OCI-LY7 (cell line): ENCODE measurements at regions not wholly inside any gene's neighbourhood (a gene's known extent, or its start where the extent isn't known, plus 50 kb on each side); places are given as distances from the start of the nearest gene placed in this dataset.

ENCODE experiments used
- BruUV-seq: library from RNA; stranded (reverse); fragments of 400-500 nt; replicated peaks from 2 replicates; lab custom pipeline; 2021; lab: Mats Ljungman, UMichigan
- CTCF ChIA-PET: fragments of 300-600 bp; sonication (Branson Sonifier 250); formaldehyde crosslinking; loops from one replicate; lab custom pipeline; 2022; ENCODE audit warnings: antibody characterized with exemption; ENCODE audit not compliant: unreplicated experiment; lab: Charles Lee
- POLR2A ChIA-PET: fragments of 300-600 bp; sonication (Branson Sonifier 250); formaldehyde crosslinking; loops from one replicate; lab custom pipeline; 2022; ENCODE audit warnings: antibody characterized with exemption; lab: Charles Lee
- DNase-seq: peaks from one replicate; pipeline ENCODE4 v3.0.0-alpha.2; 2015; ENCODE audit warnings: low spot score
- H2AFZ ChIP-seq: fragments of 200-600 bp; sonication (generic), shearing (Covaris generic); 2 replicates; pipeline ENCODE4 v1.6.1; 2014; ENCODE audit warnings: mild to moderate bottlenecking, antibody characterized with exemption, low read length, moderate library complexity
- H3K27ac ChIP-seq: fragments of 200-600 bp; sonication (generic); 2 replicates; pipeline ENCODE4 v1.5.1; 2014; ENCODE audit warnings: mixed run types, low read depth, mild to moderate bottlenecking, moderate library complexity, low read length, inconsistent platforms; ENCODE audit not compliant: poor library complexity, severe bottlenecking
- H3K36me3 ChIP-seq: fragments of 200-600 bp; sonication (generic); 2 replicates; pipeline ENCODE4 v1.6.1; 2014; ENCODE audit warnings: mild to moderate bottlenecking, antibody characterized with exemption, low read length, moderate library complexity, mixed read lengths; ENCODE audit not compliant: insufficient read depth
- H3K4me1 ChIP-seq: fragments of 200-600 bp; sonication (generic); 2 replicates; pipeline ENCODE4 v1.5.1; 2014; ENCODE audit warnings: mild to moderate bottlenecking, low read length; ENCODE audit not compliant: insufficient read depth, poor library complexity, severe bottlenecking
- H3K4me2 ChIP-seq: fragments of 200-600 bp; sonication (generic); 2 replicates; pipeline ENCODE4 v1.6.1; 2014; ENCODE audit warnings: mild to moderate bottlenecking, low read length
- H3K4me3 ChIP-seq: fragments of 200-600 bp; sonication (generic); 2 replicates; pipeline ENCODE4 v1.5.1; 2014; ENCODE audit warnings: mild to moderate bottlenecking, low read depth, low read length; ENCODE audit not compliant: poor library complexity, severe bottlenecking
- H3K79me2 ChIP-seq: fragments of 200-600 bp; sonication (generic); 2 replicates; pipeline ENCODE4 v1.6.1; 2016; ENCODE audit warnings: low read depth, mild to moderate bottlenecking, low read length, moderate library complexity, mixed read lengths; ENCODE audit not compliant: insufficient read depth
- H3K9me2 ChIP-seq: fragments of 200-600 bp; sonication (generic); 2 replicates; pipeline ENCODE4 v1.6.1; 2016; ENCODE audit warnings: mild to moderate bottlenecking, low read length, mixed read lengths; ENCODE audit not compliant: insufficient read depth
- H3K9me3 ChIP-seq: fragments of 200-600 bp; sonication (generic); 2 replicates; pipeline ENCODE4 v1.6.1; 2014; ENCODE audit warnings: mild to moderate bottlenecking, mixed run types, low read length, mixed read lengths
- H4K20me1 ChIP-seq: fragments of 200-600 bp; sonication (generic); 2 replicates; pipeline ENCODE4 v1.6.1; 2014; ENCODE audit warnings: mild to moderate bottlenecking, antibody characterized with exemption, low read length, moderate library complexity, mixed read lengths; ENCODE audit not compliant: insufficient read depth
- CTCF ChIP-seq: fragments of 200-600 bp; sonication (generic); conservative IDR thresholded peaks from 2 replicates; pipeline ENCODE4 v1.5.1; 2014; ENCODE audit warnings: mild to moderate bottlenecking, antibody characterized with exemption, low read length, moderate library complexity, mixed read lengths
- EZH2phosphoT487 ChIP-seq: fragments of 200-600 bp; sonication (generic); IDR thresholded peaks from 2 replicates; pipeline ENCODE4 v1.6.1; 2018; ENCODE audit warnings: low read depth, borderline replicate concordance, mild to moderate bottlenecking, mixed run types, antibody characterized with exemption, low read length, moderate library complexity, mixed read lengths
- intact Hi-C: fragments of 100-400 bp; cut with micrococcal nuclease; formaldehyde crosslinking; loops from one replicate; pipeline ENCODE4 v1.10.0; 2022; ENCODE audit not compliant: unreplicated experiment

DNA sequence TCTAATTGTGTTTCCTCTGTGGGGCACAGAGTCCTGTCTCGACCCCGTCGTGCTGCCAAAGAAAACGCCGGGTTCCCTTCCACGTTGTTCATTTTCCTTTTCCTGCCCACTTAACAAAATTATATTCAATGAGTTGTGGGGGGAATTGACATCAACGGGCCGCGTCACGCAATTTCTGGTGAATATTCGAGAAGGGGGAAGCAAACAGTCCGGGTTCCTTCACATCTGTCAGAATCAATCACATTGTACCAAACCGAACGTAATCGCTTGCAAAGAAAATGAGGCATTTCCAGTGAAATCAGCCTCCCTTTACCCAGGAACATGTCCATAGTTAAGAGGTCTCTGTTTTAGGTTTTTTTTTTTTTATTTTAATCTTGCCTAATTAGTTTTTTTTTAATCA, 243.5 kb downstream of the SHOX start:
- ChIA-PET POLR2A (no interaction called here), CTCF (no interaction called here)
- Histone ChIP-seq H3K79me2 (no peaks in the 10 kb centered on the region), H4K20me1 (no peaks in the 10 kb centered on the region), H3K36me3 (no peaks in the 10 kb centered on the region), H3K27ac (no peak overlapping the region), H2AFZ (no peak overlapping the region), H3K4me1 (no peaks in the 10 kb centered on the region), H3K9me2 (no peaks in the 10 kb centered on the region), H3K4me2 (no peak overlapping the region), H3K9me3 (0 out of 2 replicates have a peak, but pooled peaks cover 3% of the 10 kb centered on the region), H3K4me3 (no peak overlapping the region)
- intact Hi-C loops = no loop called here
- BruUV-seq = no TSS peak
- DNase-seq = no peak
- TF ChIP-seq EZH2phosphoT487 (no peak), CTCF (no peak)

DNA sequence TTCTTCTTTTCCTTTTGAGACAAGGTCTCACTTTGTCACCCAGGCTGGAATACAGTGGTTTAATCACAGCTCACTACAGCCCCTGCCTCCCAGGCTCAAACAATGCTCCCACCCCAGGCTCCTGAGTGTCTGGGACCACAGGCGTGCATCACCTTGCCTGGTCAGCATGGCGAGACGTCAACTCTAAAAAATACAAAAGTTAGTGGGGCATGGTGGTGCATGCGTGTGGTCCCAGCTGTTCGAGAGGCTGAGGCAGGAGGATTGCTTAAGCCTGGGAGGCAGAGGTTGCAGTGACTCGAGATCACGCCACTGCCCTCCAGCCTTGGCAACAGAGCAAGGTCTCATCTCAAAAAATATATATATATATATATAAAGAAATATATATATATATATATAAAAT, 242.4 kb downstream of the SHOX start:
- TF ChIP-seq CTCF = no peak
- Histone ChIP-seq H3K27ac (no peak overlapping the region), H3K4me3 (no peak overlapping the region), H3K36me3 (no peaks in the 10 kb centered on the region), H3K79me2 (no peaks in the 10 kb centered on the region), H3K4me2 (no peak overlapping the region), H3K9me2 (no peaks in the 10 kb centered on the region), H2AFZ (no peak overlapping the region), H3K4me1 (no peaks in the 10 kb centered on the region), H3K9me3 (0 out of 2 replicates have a peak, but pooled peaks cover 3% of the 10 kb centered on the region), H4K20me1 (no peaks in the 10 kb centered on the region)
- POLR2A ChIA-PET = no interaction called here
- intact Hi-C loops = no loop called here
- BruUV-seq = no TSS peak
- DNase-seq = no peak
- CTCF ChIA-PET = no interaction called here

DNA sequence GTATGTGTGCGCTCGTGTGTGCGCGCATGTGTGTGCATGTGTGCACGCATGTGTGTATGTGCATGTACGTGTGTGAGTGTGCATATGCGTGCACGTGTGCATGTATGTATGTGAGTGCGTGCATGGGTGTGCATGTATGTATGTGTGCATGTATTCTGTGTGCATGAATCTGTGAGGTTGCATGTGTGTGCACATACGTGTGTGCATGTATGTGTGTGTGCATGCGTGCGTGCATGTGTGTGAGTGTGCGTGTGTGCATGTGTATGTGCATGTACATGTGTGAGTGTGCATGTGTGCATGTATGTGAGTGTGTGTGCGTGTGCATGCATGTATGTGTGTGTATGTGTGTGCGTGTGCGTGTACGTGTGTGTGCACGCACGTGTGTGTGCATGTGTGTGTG, 241.5 kb downstream of the SHOX start:
- Histone ChIP-seq H3K27ac (no peak overlapping the region), H3K4me3 (no peak overlapping the region), H3K79me2 (no peaks in the 10 kb centered on the region), H3K4me2 (no peak overlapping the region), H3K4me1 (no peaks in the 10 kb centered on the region), H2AFZ (no peak overlapping the region), H3K9me3 (0 out of 2 replicates have a peak, but pooled peaks cover 3% of the 10 kb centered on the region), H4K20me1 (no peaks in the 10 kb centered on the region), H3K36me3 (no peaks in the 10 kb centered on the region), H3K9me2 (no peaks in the 10 kb centered on the region)
- intact Hi-C loops = no loop called here
- POLR2A ChIA-PET = no interaction called here
- no peak for DNase-seq
- no TSS peak for BruUV-seq
- CTCF ChIA-PET = no interaction called here
- TF ChIP-seq CTCF (no peak), EZH2phosphoT487 (no peak)
